GM13977 (cell line): ENCODE measurements at regions not wholly inside any gene's neighbourhood (a gene's known extent, or its start where the extent isn't known, plus 50 kb on each side); places are given as distances from the start of the nearest gene placed in this dataset.

Source experiments
- DNase-seq: peaks from one replicate; pipeline ENCODE4 v3.0.0; 2012; ENCODE audit warnings: low spot score
- in situ Hi-C: fragments of 300-500 bp; cut with MboI; formaldehyde crosslinking; loops from one replicate; pipeline ENCODE4 v1.12.0; 2022; ENCODE audit warnings: low sequenced_read_pairs, low pct_unique_long_range_greater_than_20kb, mixed read lengths, inconsistent platforms; ENCODE audit not compliant: unreplicated experiment
- TF ChIP-seq, protein P1 (sequence below): IDR thresholded peaks from 2 replicates; pipeline ENCODE4 v1.5.1; 2012; ENCODE audit warnings: mild to moderate bottlenecking, control low read depth; ENCODE audit not compliant: insufficient read depth; ENCODE audit errors: extremely low read depth, missing control alignments

DNA sequence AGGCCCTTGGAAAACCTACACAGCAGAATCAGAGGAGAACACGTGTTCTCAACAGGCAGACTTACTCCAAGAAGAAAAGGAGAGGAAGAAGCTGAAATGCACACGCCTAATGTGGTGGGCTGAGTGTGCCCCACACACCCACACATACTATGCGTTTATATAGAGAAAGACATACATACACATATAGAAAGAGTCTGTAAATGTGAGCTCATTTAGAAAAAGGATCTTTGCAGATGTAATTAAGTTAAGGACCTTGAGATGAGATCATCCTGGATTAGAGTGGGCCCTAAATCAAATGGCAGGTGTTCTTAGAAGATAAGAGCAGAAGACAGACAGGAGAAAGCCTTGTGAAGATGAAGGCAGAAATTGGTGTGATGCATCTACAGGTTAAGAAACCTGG is 87.2 kb upstream of the KLF3 start:
- in situ Hi-C loops: no loop called here
- DNase-seq: no peak
- TF ChIP-seq, protein P1, sequence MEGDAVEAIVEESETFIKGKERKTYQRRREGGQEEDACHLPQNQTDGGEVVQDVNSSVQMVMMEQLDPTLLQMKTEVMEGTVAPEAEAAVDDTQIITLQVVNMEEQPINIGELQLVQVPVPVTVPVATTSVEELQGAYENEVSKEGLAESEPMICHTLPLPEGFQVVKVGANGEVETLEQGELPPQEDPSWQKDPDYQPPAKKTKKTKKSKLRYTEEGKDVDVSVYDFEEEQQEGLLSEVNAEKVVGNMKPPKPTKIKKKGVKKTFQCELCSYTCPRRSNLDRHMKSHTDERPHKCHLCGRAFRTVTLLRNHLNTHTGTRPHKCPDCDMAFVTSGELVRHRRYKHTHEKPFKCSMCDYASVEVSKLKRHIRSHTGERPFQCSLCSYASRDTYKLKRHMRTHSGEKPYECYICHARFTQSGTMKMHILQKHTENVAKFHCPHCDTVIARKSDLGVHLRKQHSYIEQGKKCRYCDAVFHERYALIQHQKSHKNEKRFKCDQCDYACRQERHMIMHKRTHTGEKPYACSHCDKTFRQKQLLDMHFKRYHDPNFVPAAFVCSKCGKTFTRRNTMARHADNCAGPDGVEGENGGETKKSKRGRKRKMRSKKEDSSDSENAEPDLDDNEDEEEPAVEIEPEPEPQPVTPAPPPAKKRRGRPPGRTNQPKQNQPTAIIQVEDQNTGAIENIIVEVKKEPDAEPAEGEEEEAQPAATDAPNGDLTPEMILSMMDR: no peak

DNA sequence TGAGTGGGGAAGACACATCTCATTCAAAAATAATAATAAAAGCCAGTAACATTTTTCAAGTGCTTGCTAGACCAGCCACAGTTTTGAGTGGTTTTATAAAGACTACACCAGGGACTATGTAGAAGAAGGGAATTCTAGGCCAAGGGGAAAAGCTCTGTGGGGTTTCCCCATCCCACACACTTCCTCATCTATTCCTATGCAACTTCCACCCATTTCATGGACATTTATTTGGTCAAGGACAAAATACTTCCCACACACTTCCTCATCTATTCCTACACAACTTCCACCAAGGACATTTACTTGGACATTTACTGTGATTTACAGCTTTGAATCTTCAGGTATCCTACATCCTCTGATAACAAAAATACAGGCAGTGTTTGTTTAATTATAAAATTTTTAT is 86.5 kb upstream of the KLF3 start:
- DNase-seq: no peak
- in situ Hi-C loops: no loop called here

DNA sequence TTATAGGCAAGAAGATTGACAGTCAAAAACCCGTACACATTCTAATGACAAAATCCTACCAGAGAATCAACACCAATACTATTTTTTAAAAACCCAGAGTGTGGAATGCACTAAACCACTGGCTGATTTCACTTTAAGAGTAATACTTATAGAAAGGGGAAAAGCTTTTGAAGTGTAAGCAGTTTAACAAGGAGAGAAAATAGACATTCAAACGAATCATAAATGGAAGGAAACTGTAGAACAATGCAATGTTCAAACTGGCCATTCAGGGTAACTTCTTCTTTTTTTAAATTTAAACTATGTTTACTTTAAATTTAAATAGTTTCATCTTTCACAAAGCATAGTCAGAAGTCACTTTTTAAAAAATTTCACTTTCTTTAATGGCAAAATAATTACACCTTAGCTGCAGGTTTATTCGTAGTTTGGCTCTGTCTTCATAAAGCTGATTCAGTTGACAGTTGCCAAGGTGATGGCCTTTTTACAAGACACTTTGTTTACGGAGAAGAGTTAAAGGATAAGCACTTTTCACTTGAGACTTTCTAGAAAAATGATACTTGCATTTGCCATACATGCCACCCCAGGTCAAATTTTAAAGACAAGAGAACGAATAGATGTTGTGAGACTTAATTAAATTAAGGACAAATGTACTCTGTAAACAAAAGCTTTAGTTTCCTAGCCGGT is 82.4 kb upstream of the KLF3 start:
- TF ChIP-seq, protein P1: no peak
- DNase-seq: no peak
- in situ Hi-C loops: no loop called here

More for the DNA sequence above, 86.5 kb upstream of the KLF3 start:
- TF ChIP-seq, protein P1: no peak

DNA sequence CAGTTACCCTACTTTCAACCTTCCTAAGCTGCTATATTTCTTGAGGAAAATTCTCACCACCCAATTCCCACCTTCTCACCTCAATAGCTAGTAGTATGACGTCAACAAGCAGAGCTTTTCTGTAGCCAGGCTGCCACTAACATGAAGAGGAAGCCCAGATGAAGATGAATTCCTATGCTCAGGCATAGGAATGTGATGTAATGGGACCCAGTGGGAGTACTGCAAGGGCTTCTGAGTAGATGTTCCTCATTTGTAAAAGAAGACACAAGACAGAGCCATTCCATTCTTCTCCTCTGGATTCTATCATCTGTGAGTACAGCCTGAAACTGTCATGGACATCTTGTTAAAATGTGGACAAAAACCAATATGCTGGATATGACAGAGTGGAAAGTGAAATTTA is 81.6 kb upstream of the KLF3 start:
- TF ChIP-seq, protein P1: no peak
- in situ Hi-C loops: no loop called here
- DNase-seq: no peak

DNA sequence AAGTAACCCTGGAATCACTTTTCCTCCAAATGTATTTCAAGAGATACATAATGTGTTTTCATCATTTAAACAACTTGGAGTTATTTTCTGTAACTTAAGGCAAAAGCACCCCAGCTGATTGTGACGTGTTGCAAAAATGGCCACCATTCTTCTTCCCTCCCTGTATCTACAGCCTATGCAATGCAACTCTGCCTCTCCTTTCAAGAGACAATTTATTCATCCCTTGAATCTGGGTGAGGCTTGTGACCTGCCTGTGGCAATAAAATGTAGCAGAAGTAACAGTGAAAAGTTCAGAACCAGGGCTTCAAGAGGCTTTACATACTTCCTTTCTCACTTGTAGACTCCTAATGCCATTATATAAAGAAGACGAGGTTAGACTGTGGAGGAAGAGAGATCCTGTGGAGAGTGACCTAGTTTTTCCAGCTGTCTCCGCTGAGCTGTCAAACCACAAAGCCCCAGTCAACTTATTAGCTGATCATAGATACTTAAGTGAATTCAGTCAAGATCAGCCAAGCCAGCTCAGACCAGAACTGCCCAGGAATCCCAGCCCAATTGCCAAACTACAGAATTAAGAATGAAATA is 81.0 kb upstream of the KLF3 start:
- in situ Hi-C loops: no loop called here
- DNase-seq: no peak

DNA sequence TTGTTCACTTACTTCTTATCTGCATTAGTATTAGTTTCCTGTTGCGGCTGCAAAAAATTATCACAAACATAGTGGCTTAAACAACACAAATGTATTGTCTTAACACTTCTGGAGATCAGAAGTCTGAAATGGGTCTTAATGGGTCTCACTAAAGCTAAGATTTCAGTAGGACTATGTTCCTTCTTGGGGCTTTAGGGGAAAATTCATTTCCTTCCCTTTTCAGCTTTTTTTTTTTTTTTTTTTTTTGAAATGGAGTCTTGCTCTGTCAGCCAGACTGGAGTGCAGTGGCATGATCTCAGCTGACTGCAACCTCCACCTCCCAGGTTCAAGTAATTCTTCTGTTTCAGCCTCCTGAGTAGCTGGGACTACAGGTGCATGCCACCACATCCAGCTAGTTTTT is 78.1 kb upstream of the KLF3 start:
- no peak for DNase-seq
- TF ChIP-seq, protein P1: no peak
- in situ Hi-C loops: no loop called here

More for the DNA sequence above, 81.0 kb upstream of the KLF3 start:
- TF ChIP-seq, protein P1: no peak
